ENCODE measurements at regions not wholly inside any gene's neighbourhood (a gene's known extent, or its start where the extent isn't known, plus 50 kb on each side); places are given as distances from the start of the nearest gene placed in this dataset.

DNA sequence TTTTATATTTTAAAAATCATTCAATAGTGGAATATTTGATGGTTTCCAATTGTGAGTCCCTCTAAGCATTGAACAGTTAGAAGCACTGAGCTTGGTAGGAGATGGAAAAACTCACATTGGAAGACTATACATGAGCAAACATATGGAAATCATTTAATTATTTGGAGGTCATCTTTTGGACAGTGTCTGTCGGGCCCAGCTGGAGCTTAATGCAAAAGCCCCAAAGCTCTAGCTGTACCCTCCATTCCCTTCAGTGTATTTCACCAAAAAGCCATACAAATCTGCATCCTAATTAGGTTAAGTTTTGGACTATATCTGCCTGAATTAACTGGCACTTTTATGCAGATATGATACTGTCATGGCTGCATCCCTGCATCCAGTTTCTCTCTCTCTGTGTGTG, 365.7 kb downstream of the FLRT2 start:
- no peak overlapping the region for H2AFZ ChIP-seq (ENCODE audit: low read depth, low read length)
- BruUV-seq (replicated peaks) = no TSS peak
- dilution Hi-C loops (cut with MboI; ENCODE audit: extremely low pct_ligation_motif_present, low sequenced_read_pairs) = no loop called here
- no peak overlapping the region for H3K4me3 ChIP-seq (replicated peaks in 1 of 3; ENCODE audit: insufficient read depth in 1 of 3, low read depth in 1 of 3, low read length in 3 of 3)
- H3K9me1 ChIP-seq (replicated peaks; ENCODE audit: control insufficient read depth, extremely low read depth, insufficient read depth, low read length) = no peaks in the 10 kb centered on the region
- ChIA-PET CTCF (no interaction called here), POLR2A (no interaction called here)
- H3K4me1 ChIP-seq (ENCODE audit: control insufficient read depth, extremely low read depth, insufficient read depth, low read length) = no peaks in the 10 kb centered on the region
- no peaks in the 10 kb centered on the region for H3K27me3 ChIP-seq (ENCODE audit: control insufficient read depth in 2 of 2, insufficient read depth in 2 of 2, low read length in 2 of 2)
- H4K20me1 ChIP-seq (replicated peaks; ENCODE audit: control insufficient read depth, extremely low read depth, insufficient read depth, low read length) = no peaks in the 10 kb centered on the region
- H3K36me3 ChIP-seq (ENCODE audit: control insufficient read depth in 2 of 2, extremely low read depth in 1 of 2, insufficient read depth in 2 of 2, low read length in 2 of 2) = no peaks in the 10 kb centered on the region
- intact Hi-C loops (cut with micrococcal nuclease) = no loop called here
- FAIRE-seq (no peak), DNase-seq (ENCODE audit: low read depth, low spot score) (no peak)
- no peak overlapping the region for H3K27ac ChIP-seq (ENCODE audit: insufficient read depth, low read depth, low read length)
- no peaks in the 10 kb centered on the region for H3K9me3 ChIP-seq (replicated peaks; ENCODE audit: control insufficient read depth, insufficient read depth, low read length)
- TF ChIP-seq, protein P1, sequence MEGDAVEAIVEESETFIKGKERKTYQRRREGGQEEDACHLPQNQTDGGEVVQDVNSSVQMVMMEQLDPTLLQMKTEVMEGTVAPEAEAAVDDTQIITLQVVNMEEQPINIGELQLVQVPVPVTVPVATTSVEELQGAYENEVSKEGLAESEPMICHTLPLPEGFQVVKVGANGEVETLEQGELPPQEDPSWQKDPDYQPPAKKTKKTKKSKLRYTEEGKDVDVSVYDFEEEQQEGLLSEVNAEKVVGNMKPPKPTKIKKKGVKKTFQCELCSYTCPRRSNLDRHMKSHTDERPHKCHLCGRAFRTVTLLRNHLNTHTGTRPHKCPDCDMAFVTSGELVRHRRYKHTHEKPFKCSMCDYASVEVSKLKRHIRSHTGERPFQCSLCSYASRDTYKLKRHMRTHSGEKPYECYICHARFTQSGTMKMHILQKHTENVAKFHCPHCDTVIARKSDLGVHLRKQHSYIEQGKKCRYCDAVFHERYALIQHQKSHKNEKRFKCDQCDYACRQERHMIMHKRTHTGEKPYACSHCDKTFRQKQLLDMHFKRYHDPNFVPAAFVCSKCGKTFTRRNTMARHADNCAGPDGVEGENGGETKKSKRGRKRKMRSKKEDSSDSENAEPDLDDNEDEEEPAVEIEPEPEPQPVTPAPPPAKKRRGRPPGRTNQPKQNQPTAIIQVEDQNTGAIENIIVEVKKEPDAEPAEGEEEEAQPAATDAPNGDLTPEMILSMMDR (IDR thresholded peaks at IDR 0.05; ENCODE audit: extremely low read depth in 1 of 2, insufficient read depth in 1 of 2, low read depth in 1 of 2, low read length in 2 of 2) = no peak
- TF ChIP-seq JUN (IDR thresholded peaks at IDR 0.05; ENCODE audit: borderline replicate concordance, insufficient read depth, insufficient read length, low read depth) = no peak
- TF ChIP-seq, protein P2, sequence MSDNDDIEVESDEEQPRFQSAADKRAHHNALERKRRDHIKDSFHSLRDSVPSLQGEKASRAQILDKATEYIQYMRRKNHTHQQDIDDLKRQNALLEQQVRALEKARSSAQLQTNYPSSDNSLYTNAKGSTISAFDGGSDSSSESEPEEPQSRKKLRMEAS (IDR thresholded peaks at IDR 0.05; ENCODE audit: insufficient read depth, insufficient read length) = no peak
- TF ChIP-seq POLR2A (IDR thresholded peaks at IDR 0.05; ENCODE audit: low read depth, low read length) = no peak
- no peak for TF ChIP-seq EZH2 (IDR thresholded peaks at IDR 0.05; ENCODE audit: borderline replicate concordance, low read depth, low read length, severe bottlenecking)
- no peak for TF ChIP-seq POLR2AphosphoS5 (IDR thresholded peaks at IDR 0.05; ENCODE audit: insufficient read depth, low read depth, low read length)
- no peak for TF ChIP-seq MYC (IDR thresholded peaks at IDR 0.05; ENCODE audit: low read depth, low read length)
- no peak for TF ChIP-seq FOS (IDR thresholded peaks at IDR 0.05; ENCODE audit: borderline replicate concordance, insufficient read depth, low read length)
- TF ChIP-seq GATA2 (IDR thresholded peaks at IDR 0.05; ENCODE audit: insufficient read depth, insufficient read length, low read depth, low read length) = no peak
- H3K4me2 ChIP-seq (ENCODE audit: insufficient read depth, low read length) = no peak overlapping the region
- no peaks in the 10 kb centered on the region for H3K79me2 ChIP-seq (ENCODE audit: control insufficient read depth, insufficient read depth, low read length)
- no peak overlapping the region for H3K9ac ChIP-seq (replicated peaks; ENCODE audit: extremely low read depth, insufficient read depth, low read length)
